HCT116 (cell line): ENCODE measurements at regions not wholly inside any gene's neighbourhood (a gene's known extent, or its start where the extent isn't known, plus 50 kb on each side); places are given as distances from the start of the nearest gene placed in this dataset.

Source experiments
- CEBPB ChIP-seq: IDR thresholded peaks from 2 replicates; pipeline ENCODE4 v1.6.1; 2012; ENCODE audit warnings: low read depth
- EZH2 ChIP-seq: fragments of 200-600 bp; sonication (generic); IDR thresholded peaks from 2 replicates; pipeline ENCODE4 v1.6.1; 2017; ENCODE audit warnings: antibody characterized with exemption, mixed run types
- EZH2phosphoT487 ChIP-seq: fragments of 200-600 bp; IDR thresholded peaks from 2 replicates; pipeline ENCODE4 v1.6.1; 2018; ENCODE audit warnings: antibody characterized with exemption, borderline replicate concordance
- POLR2A ChIP-seq: IDR thresholded peaks from 2 replicates; pipeline ENCODE4 v1.7.0; 2011; ENCODE audit warnings: borderline replicate concordance; ENCODE audit not compliant: insufficient read depth, insufficient read length; ENCODE audit errors: extremely low read depth
- POLR2AphosphoS5 ChIP-seq: IDR thresholded peaks from 2 replicates; pipeline ENCODE4 v1.6.1; 2011; ENCODE audit warnings: mild to moderate bottlenecking, low read depth, low read length, moderate library complexity
- SIN3A ChIP-seq: IDR thresholded peaks from 2 replicates; pipeline ENCODE4 v1.6.1; 2012; ENCODE audit warnings: low read depth
- SP1 ChIP-seq: IDR thresholded peaks from 2 replicates; pipeline ENCODE4 v1.6.1; 2012; ENCODE audit warnings: low read depth
- YY1 ChIP-seq: IDR thresholded peaks from 2 replicates; pipeline ENCODE4 v1.6.1; 2011; ENCODE audit warnings: low read length, low read depth, moderate library complexity, mild to moderate bottlenecking; ENCODE audit not compliant: insufficient replicate concordance; ENCODE audit errors: extremely low read depth
- ZNF274 ChIP-seq: fragments of 200-500 bp; sonication (Bioruptor generic); IDR thresholded peaks from 2 replicates; pipeline ENCODE4 v1.6.1; 2014; ENCODE audit warnings: mild to moderate bottlenecking, low read depth, low read length, inconsistent platforms
- TF ChIP-seq, protein P1 (sequence below), 3 experiments: fragments of 200-600 bp in 1 of 3; sonication (generic) in 1 of 3; IDR thresholded peaks in 2 of 3; conservative IDR thresholded peaks in 1 of 3; 2 replicates each; pipeline ENCODE4 v1.5.1; 2012 to 2017; ENCODE audit warnings: low read depth in 2 of 3, low read length in 2 of 3, antibody characterized with exemption in 1 of 3, borderline replicate concordance in 1 of 3, control low read depth in 1 of 3, mild to moderate bottlenecking in 1 of 3, mixed read lengths in 1 of 3, mixed run types in 1 of 3, moderate library complexity in 1 of 3; ENCODE audit not compliant: insufficient read depth in 1 of 3
- TF ChIP-seq, protein P2 (sequence below): IDR thresholded peaks from 2 replicates; pipeline ENCODE4 v1.6.1; 2012
- TF ChIP-seq, protein P3 (sequence below): IDR thresholded peaks from 2 replicates; pipeline ENCODE4 v1.6.1; 2012
- TF ChIP-seq, protein P4 (sequence below): IDR thresholded peaks from 2 replicates; pipeline ENCODE4 v1.6.1; 2011; ENCODE audit warnings: mild to moderate bottlenecking, low read length, moderate library complexity; ENCODE audit not compliant: insufficient replicate concordance; ENCODE audit errors: extremely low read depth
- TF ChIP-seq, protein P5 (sequence below): IDR thresholded peaks from 2 replicates; pipeline ENCODE4 v1.6.1; 2012; ENCODE audit warnings: low read depth

DNA sequence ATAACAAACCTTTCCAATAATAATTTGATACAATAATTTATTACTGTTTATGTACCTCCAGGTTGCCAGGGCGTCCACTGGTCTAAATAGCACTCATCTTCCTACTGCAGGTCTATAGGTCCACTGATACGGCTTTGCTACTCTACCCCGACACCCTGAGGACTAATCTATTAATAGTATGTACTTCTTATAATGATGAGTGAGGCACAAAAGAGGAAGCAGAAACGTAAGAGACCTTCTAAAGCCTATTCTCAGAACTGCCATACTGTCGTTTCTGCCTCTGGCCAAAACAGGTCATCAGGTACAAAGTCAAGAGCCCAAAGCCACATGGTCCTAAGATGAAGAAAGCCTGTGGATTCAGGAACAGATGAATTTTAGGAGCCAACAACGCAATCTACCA lies 163.2 kb upstream of the GRM7 start:
- TF ChIP-seq POLR2A: no peak
- no peak for TF ChIP-seq SP1
- no peak for TF ChIP-seq ZNF274
- TF ChIP-seq, protein P1, sequence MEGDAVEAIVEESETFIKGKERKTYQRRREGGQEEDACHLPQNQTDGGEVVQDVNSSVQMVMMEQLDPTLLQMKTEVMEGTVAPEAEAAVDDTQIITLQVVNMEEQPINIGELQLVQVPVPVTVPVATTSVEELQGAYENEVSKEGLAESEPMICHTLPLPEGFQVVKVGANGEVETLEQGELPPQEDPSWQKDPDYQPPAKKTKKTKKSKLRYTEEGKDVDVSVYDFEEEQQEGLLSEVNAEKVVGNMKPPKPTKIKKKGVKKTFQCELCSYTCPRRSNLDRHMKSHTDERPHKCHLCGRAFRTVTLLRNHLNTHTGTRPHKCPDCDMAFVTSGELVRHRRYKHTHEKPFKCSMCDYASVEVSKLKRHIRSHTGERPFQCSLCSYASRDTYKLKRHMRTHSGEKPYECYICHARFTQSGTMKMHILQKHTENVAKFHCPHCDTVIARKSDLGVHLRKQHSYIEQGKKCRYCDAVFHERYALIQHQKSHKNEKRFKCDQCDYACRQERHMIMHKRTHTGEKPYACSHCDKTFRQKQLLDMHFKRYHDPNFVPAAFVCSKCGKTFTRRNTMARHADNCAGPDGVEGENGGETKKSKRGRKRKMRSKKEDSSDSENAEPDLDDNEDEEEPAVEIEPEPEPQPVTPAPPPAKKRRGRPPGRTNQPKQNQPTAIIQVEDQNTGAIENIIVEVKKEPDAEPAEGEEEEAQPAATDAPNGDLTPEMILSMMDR (IDR thresholded peaks at IDR 0.05 in 2 of 3, conservative IDR thresholded peaks at IDR 0.05 in 1 of 3; ENCODE audit: borderline replicate concordance in 1 of 3, insufficient read depth in 1 of 3, low read depth in 2 of 3, low read length in 2 of 3): no peak
- TF ChIP-seq, protein P2, sequence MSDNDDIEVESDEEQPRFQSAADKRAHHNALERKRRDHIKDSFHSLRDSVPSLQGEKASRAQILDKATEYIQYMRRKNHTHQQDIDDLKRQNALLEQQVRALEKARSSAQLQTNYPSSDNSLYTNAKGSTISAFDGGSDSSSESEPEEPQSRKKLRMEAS: no peak
- TF ChIP-seq EZH2phosphoT487: no peak
- TF ChIP-seq, protein P3, sequence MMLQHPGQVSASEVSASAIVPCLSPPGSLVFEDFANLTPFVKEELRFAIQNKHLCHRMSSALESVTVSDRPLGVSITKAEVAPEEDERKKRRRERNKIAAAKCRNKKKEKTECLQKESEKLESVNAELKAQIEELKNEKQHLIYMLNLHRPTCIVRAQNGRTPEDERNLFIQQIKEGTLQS: no peak
- TF ChIP-seq POLR2AphosphoS5: no peak
- TF ChIP-seq EZH2: no peak
- no peak for TF ChIP-seq YY1
- TF ChIP-seq SIN3A: no peak
- TF ChIP-seq, protein P4, sequence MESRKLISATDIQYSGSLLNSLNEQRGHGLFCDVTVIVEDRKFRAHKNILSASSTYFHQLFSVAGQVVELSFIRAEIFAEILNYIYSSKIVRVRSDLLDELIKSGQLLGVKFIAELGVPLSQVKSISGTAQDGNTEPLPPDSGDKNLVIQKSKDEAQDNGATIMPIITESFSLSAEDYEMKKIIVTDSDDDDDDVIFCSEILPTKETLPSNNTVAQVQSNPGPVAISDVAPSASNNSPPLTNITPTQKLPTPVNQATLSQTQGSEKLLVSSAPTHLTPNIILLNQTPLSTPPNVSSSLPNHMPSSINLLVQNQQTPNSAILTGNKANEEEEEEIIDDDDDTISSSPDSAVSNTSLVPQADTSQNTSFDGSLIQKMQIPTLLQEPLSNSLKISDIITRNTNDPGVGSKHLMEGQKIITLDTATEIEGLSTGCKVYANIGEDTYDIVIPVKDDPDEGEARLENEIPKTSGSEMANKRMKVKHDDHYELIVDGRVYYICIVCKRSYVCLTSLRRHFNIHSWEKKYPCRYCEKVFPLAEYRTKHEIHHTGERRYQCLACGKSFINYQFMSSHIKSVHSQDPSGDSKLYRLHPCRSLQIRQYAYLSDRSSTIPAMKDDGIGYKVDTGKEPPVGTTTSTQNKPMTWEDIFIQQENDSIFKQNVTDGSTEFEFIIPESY: no peak
- TF ChIP-seq, protein P5, sequence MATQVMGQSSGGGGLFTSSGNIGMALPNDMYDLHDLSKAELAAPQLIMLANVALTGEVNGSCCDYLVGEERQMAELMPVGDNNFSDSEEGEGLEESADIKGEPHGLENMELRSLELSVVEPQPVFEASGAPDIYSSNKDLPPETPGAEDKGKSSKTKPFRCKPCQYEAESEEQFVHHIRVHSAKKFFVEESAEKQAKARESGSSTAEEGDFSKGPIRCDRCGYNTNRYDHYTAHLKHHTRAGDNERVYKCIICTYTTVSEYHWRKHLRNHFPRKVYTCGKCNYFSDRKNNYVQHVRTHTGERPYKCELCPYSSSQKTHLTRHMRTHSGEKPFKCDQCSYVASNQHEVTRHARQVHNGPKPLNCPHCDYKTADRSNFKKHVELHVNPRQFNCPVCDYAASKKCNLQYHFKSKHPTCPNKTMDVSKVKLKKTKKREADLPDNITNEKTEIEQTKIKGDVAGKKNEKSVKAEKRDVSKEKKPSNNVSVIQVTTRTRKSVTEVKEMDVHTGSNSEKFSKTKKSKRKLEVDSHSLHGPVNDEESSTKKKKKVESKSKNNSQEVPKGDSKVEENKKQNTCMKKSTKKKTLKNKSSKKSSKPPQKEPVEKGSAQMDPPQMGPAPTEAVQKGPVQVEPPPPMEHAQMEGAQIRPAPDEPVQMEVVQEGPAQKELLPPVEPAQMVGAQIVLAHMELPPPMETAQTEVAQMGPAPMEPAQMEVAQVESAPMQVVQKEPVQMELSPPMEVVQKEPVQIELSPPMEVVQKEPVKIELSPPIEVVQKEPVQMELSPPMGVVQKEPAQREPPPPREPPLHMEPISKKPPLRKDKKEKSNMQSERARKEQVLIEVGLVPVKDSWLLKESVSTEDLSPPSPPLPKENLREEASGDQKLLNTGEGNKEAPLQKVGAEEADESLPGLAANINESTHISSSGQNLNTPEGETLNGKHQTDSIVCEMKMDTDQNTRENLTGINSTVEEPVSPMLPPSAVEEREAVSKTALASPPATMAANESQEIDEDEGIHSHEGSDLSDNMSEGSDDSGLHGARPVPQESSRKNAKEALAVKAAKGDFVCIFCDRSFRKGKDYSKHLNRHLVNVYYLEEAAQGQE: no peak
- no peak for TF ChIP-seq CEBPB
